ENCODE measurements at regions not wholly inside any gene's neighbourhood (a gene's known extent, or its start where the extent isn't known, plus 50 kb on each side); places are given as distances from the start of the nearest gene placed in this dataset.
"Not testable (repeated sequence)": the region's sequence is repeated elsewhere in the genome, so short reads cannot be mapped to it uniquely, and the experiment has no call there.

GRCh38 chr10:2043379-2043778, 306.1 kb upstream of the ADARB2 start:
- H3K9me3 Mint-ChIP-seq, result no peaks in the 10 kb centered on the region
- no peak overlapping the region for H3K4me3 Mint-ChIP-seq
- H3K27ac Mint-ChIP-seq, result no peak overlapping the region
- no peaks in the 10 kb centered on the region for H3K4me1 Mint-ChIP-seq (ENCODE audit: low read depth)
- H3K27me3 Mint-ChIP-seq (ENCODE audit: low read depth), result no peaks in the 10 kb centered on the region
- no peaks in the 10 kb centered on the region for H3K36me3 Mint-ChIP-seq (ENCODE audit: low read depth)

- Mint-ChIP-seq H3K27me3 (ENCODE audit: low read depth) (no peaks in the 10 kb centered on the region), H3K36me3 (ENCODE audit: low read depth) (no peaks in the 10 kb centered on the region), H3K27ac (no peak overlapping the region), H3K4me3 (no peak overlapping the region), H3K9me3 (no peaks in the 10 kb centered on the region), H3K4me1 (ENCODE audit: low read depth) (no peaks in the 10 kb centered on the region)
Measured at GRCh38 chr10:2038036-2038435, 300.7 kb upstream of the ADARB2 start.

- Mint-ChIP-seq H3K4me3 (no peak overlapping the region), H3K36me3 (ENCODE audit: low read depth) (no peaks in the 10 kb centered on the region), H3K4me1 (ENCODE audit: low read depth) (no peaks in the 10 kb centered on the region), H3K27ac (no peak overlapping the region), H3K27me3 (ENCODE audit: low read depth) (peaks cover 2% of the 10 kb centered on the region), H3K9me3 (no peaks in the 10 kb centered on the region)
Measured at GRCh38 chr10:2037246-2037645, 299.9 kb upstream of the ADARB2 start.

GRCh38 chr10:2036209-2036608, 298.9 kb upstream of the ADARB2 start:
- Mint-ChIP-seq H3K27ac (no peak overlapping the region), H3K4me3 (no peak overlapping the region), H3K36me3 (ENCODE audit: low read depth) (no peaks in the 10 kb centered on the region), H3K27me3 (ENCODE audit: low read depth) (peaks cover 5% of the 10 kb centered on the region), H3K4me1 (ENCODE audit: low read depth) (no peaks in the 10 kb centered on the region), H3K9me3 (no peaks in the 10 kb centered on the region)

- Mint-ChIP-seq H3K36me3 (ENCODE audit: low read depth) (no peaks in the 10 kb centered on the region), H3K9me3 (no peaks in the 10 kb centered on the region), H3K4me1 (ENCODE audit: low read depth) (no peaks in the 10 kb centered on the region), H3K4me3 (no peak overlapping the region), H3K27ac (no peak overlapping the region), H3K27me3 (ENCODE audit: low read depth) (peaks cover 5% of the 10 kb centered on the region)
Measured at GRCh38 chr10:2030046-2030445, 292.7 kb upstream of the ADARB2 start.

- Mint-ChIP-seq H3K27me3 (ENCODE audit: low read depth) (no peaks in the 10 kb centered on the region), H3K36me3 (ENCODE audit: low read depth) (no peaks in the 10 kb centered on the region), H3K4me1 (ENCODE audit: low read depth) (no peaks in the 10 kb centered on the region), H3K27ac (no peak overlapping the region), H3K9me3 (no peaks in the 10 kb centered on the region), H3K4me3 (no peak overlapping the region)
Measured at GRCh38 chr10:2026936-2027335, 289.6 kb upstream of the ADARB2 start.

GRCh38 chr10:2024750-2025149, 287.4 kb upstream of the ADARB2 start:
- not testable (repeated sequence) for H3K4me1 Mint-ChIP-seq (ENCODE audit: low read depth); H3K4me3 Mint-ChIP-seq

GRCh38 chr10:2023687-2024086, 286.4 kb upstream of the ADARB2 start:
- H3K4me1 Mint-ChIP-seq (ENCODE audit: low read depth), result no peaks in the 10 kb centered on the region
- no peaks in the 10 kb centered on the region for H3K27me3 Mint-ChIP-seq (ENCODE audit: low read depth)
- H3K36me3 Mint-ChIP-seq (ENCODE audit: low read depth), result no peaks in the 10 kb centered on the region
- H3K27ac Mint-ChIP-seq, result no peak overlapping the region
- no peaks in the 10 kb centered on the region for H3K9me3 Mint-ChIP-seq
- no peak overlapping the region for H3K4me3 Mint-ChIP-seq

More at GRCh38 chr10:2024750-2025149, 287.4 kb upstream of the ADARB2 start:
- not testable (repeated sequence) for H3K27ac Mint-ChIP-seq; H3K36me3 Mint-ChIP-seq (ENCODE audit: low read depth); H3K27me3 Mint-ChIP-seq (ENCODE audit: low read depth); H3K9me3 Mint-ChIP-seq

- Mint-ChIP-seq H3K4me1 (ENCODE audit: low read depth) (no peaks in the 10 kb centered on the region), H3K27ac (no peak overlapping the region), H3K9me3 (no peaks in the 10 kb centered on the region), H3K27me3 (ENCODE audit: low read depth) (no peaks in the 10 kb centered on the region), H3K36me3 (ENCODE audit: low read depth) (no peaks in the 10 kb centered on the region), H3K4me3 (no peak overlapping the region)
Measured at GRCh38 chr10:2022401-2022800, 285.1 kb upstream of the ADARB2 start.

- no peaks in the 10 kb centered on the region for H3K36me3 Mint-ChIP-seq (ENCODE audit: low read depth)
- no peaks in the 10 kb centered on the region for H3K27me3 Mint-ChIP-seq (ENCODE audit: low read depth)
- H3K4me1 Mint-ChIP-seq (ENCODE audit: low read depth), result no peaks in the 10 kb centered on the region
- H3K4me3 Mint-ChIP-seq, result no peak overlapping the region
- H3K9me3 Mint-ChIP-seq, result no peaks in the 10 kb centered on the region
- no peak overlapping the region for H3K27ac Mint-ChIP-seq
Measured at GRCh38 chr10:2020836-2021235, 283.5 kb upstream of the ADARB2 start.

GRCh38 chr10:2019803-2020202, 282.5 kb upstream of the ADARB2 start:
- Mint-ChIP-seq H3K9me3 (no peaks in the 10 kb centered on the region), H3K36me3 (ENCODE audit: low read depth) (no peaks in the 10 kb centered on the region), H3K4me1 (ENCODE audit: low read depth) (no peaks in the 10 kb centered on the region), H3K27me3 (ENCODE audit: low read depth) (no peaks in the 10 kb centered on the region), H3K27ac (no peak overlapping the region), H3K4me3 (no peak overlapping the region)

GRCh38 chr10:2019281-2019680, 282.0 kb upstream of the ADARB2 start:
- Mint-ChIP-seq H3K27me3 (ENCODE audit: low read depth) (no peaks in the 10 kb centered on the region), H3K36me3 (ENCODE audit: low read depth) (no peaks in the 10 kb centered on the region), H3K4me3 (no peak overlapping the region), H3K27ac (no peak overlapping the region), H3K4me1 (ENCODE audit: low read depth) (no peaks in the 10 kb centered on the region), H3K9me3 (no peaks in the 10 kb centered on the region)

GRCh38 chr10:2014541-2014940, 277.2 kb upstream of the ADARB2 start:
- Mint-ChIP-seq H3K27me3 (ENCODE audit: low read depth) (no peaks in the 10 kb centered on the region), H3K4me1 (ENCODE audit: low read depth) (no peaks in the 10 kb centered on the region), H3K27ac (no peak overlapping the region), H3K9me3 (no peaks in the 10 kb centered on the region), H3K4me3 (no peak overlapping the region), H3K36me3 (ENCODE audit: low read depth) (no peaks in the 10 kb centered on the region)

- H3K27ac Mint-ChIP-seq, result no peak overlapping the region
- H3K4me3 Mint-ChIP-seq, result no peak overlapping the region
- H3K36me3 Mint-ChIP-seq (ENCODE audit: low read depth), result no peaks in the 10 kb centered on the region
- no peaks in the 10 kb centered on the region for H3K9me3 Mint-ChIP-seq
- no peaks in the 10 kb centered on the region for H3K27me3 Mint-ChIP-seq (ENCODE audit: low read depth)
- H3K4me1 Mint-ChIP-seq (ENCODE audit: low read depth), result no peaks in the 10 kb centered on the region
Measured at GRCh38 chr10:2012209-2012608, 274.9 kb upstream of the ADARB2 start.

- no peaks in the 10 kb centered on the region for H3K36me3 Mint-ChIP-seq (ENCODE audit: low read depth)
- no peaks in the 10 kb centered on the region for H3K4me1 Mint-ChIP-seq (ENCODE audit: low read depth)
- H3K27ac Mint-ChIP-seq, result no peak overlapping the region
- no peaks in the 10 kb centered on the region for H3K9me3 Mint-ChIP-seq
- H3K27me3 Mint-ChIP-seq (ENCODE audit: low read depth), result peaks cover 3% of the 10 kb centered on the region
- no peak overlapping the region for H3K4me3 Mint-ChIP-seq
Measured at GRCh38 chr10:2011106-2011716, 273.9 kb upstream of the ADARB2 start.

GRCh38 chr10:2005546-2005945, 268.2 kb upstream of the ADARB2 start:
- H3K4me3 Mint-ChIP-seq, result no peak overlapping the region
- no peak overlapping the region for H3K27ac Mint-ChIP-seq
- H3K9me3 Mint-ChIP-seq, result no peaks in the 10 kb centered on the region
- peaks cover 3% of the 10 kb centered on the region for H3K27me3 Mint-ChIP-seq (ENCODE audit: low read depth)
- no peaks in the 10 kb centered on the region for H3K4me1 Mint-ChIP-seq (ENCODE audit: low read depth)
- H3K36me3 Mint-ChIP-seq (ENCODE audit: low read depth), result no peaks in the 10 kb centered on the region

All from T-helper 1 cell treated with Interleukin-12 subunit alpha and Interleukin-12 subunit beta and Interleukin-4 antibody, amounts not matched to agents 30 μg/mL and 1 μg/mL, for 36 hours (primary cell).